ENCODE measurements at regions not wholly inside any gene's neighbourhood (a gene's known extent, or its start where the extent isn't known, plus 50 kb on each side); places are given as distances from the start of the nearest gene placed in this dataset.

DNA sequence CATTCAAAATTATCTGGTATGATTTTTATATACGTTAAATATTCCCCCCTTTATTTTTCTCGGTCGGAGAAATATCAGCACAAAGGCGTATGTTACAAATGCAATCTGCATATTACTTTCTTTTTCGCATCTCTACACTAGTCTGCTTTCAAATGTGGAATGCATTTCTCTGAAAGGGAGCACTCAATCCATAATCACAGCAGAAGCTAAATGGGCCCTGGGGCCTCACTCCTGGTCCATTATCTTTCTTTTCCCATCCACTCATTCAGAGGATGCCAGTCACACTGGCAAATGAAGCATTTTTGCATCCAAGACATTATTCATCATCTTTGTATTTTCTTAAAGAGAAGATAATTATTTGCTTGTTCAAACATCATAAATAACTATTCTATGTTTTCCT is 295.2 kb upstream of the LRP1B start:
- H3K9me3 ChIP-seq (ENCODE audit: low read depth, low read length, poor library complexity, severe bottlenecking): no peaks in the 10 kb centered on the region
- no peak overlapping the region for H3K4me3 ChIP-seq (ENCODE audit: low read depth, low read length, poor library complexity, severe bottlenecking)
- no peaks in the 10 kb centered on the region for H3K4me1 ChIP-seq (ENCODE audit: insufficient read depth, low read length, poor library complexity, severe bottlenecking)
- no TSS peak for BruUV-seq (replicated peaks)
- no peaks in the 10 kb centered on the region for H3K27me3 ChIP-seq (replicated peaks; ENCODE audit: insufficient read depth, low read depth, low read length, poor library complexity)
- ChIA-PET CTCF (no interaction called here), POLR2A (ENCODE audit: low non-redundant PET) (no interaction called here)
- intact Hi-C loops (cut with micrococcal nuclease; ENCODE audit: unreplicated experiment): no loop called here
- DNase-seq (ENCODE audit: low spot score): no peak
- no peak for TF ChIP-seq EZH2 (IDR thresholded peaks at IDR 0.05; ENCODE audit: borderline replicate concordance, low read depth, low read length, poor library complexity, severe bottlenecking)
- TF ChIP-seq, protein P1, sequence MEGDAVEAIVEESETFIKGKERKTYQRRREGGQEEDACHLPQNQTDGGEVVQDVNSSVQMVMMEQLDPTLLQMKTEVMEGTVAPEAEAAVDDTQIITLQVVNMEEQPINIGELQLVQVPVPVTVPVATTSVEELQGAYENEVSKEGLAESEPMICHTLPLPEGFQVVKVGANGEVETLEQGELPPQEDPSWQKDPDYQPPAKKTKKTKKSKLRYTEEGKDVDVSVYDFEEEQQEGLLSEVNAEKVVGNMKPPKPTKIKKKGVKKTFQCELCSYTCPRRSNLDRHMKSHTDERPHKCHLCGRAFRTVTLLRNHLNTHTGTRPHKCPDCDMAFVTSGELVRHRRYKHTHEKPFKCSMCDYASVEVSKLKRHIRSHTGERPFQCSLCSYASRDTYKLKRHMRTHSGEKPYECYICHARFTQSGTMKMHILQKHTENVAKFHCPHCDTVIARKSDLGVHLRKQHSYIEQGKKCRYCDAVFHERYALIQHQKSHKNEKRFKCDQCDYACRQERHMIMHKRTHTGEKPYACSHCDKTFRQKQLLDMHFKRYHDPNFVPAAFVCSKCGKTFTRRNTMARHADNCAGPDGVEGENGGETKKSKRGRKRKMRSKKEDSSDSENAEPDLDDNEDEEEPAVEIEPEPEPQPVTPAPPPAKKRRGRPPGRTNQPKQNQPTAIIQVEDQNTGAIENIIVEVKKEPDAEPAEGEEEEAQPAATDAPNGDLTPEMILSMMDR (conservative IDR thresholded peaks at IDR 0.05; ENCODE audit: low read depth, low read length): no peak
- H3K36me3 ChIP-seq (ENCODE audit: insufficient read depth, low read length, poor library complexity, severe bottlenecking): no peaks in the 10 kb centered on the region
- no peak overlapping the region for H3K27ac ChIP-seq (ENCODE audit: low read depth, low read length, poor library complexity, severe bottlenecking)

DNA sequence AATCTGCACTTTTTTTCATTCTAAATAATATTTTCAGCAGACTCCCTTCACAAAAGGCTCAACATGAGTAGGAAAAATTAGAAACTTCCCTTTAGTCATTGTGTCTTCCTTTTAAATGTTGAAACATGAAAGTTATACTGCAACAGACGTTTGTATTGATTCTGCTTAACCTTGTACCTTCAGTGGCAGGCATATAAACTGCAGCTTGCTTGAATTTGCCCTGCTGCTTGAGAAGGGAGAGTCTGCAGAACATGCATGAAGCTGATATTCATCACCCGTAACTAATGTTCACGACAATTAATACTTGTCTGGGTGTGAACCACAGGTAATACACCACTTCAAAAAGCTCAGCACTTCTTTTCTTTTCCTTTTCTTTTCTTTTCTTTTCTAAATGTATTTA is 294.7 kb upstream of the LRP1B start:
- H3K9me3 ChIP-seq (ENCODE audit: low read depth, low read length, poor library complexity, severe bottlenecking): no peaks in the 10 kb centered on the region
- ChIA-PET CTCF (no interaction called here), POLR2A (ENCODE audit: low non-redundant PET) (no interaction called here)
- H3K27me3 ChIP-seq (replicated peaks; ENCODE audit: insufficient read depth, low read depth, low read length, poor library complexity): no peaks in the 10 kb centered on the region
- no TSS peak for BruUV-seq (replicated peaks)
- intact Hi-C loops (cut with micrococcal nuclease; ENCODE audit: unreplicated experiment): no loop called here
- H3K27ac ChIP-seq (ENCODE audit: low read depth, low read length, poor library complexity, severe bottlenecking): no peak overlapping the region
- H3K4me3 ChIP-seq (ENCODE audit: low read depth, low read length, poor library complexity, severe bottlenecking): no peak overlapping the region
- TF ChIP-seq, protein P1 (conservative IDR thresholded peaks at IDR 0.05; ENCODE audit: low read depth, low read length): no peak
- TF ChIP-seq EZH2 (IDR thresholded peaks at IDR 0.05; ENCODE audit: borderline replicate concordance, low read depth, low read length, poor library complexity, severe bottlenecking): no peak
- no peaks in the 10 kb centered on the region for H3K4me1 ChIP-seq (ENCODE audit: insufficient read depth, low read length, poor library complexity, severe bottlenecking)
- no peaks in the 10 kb centered on the region for H3K36me3 ChIP-seq (ENCODE audit: insufficient read depth, low read length, poor library complexity, severe bottlenecking)
- no peak for DNase-seq (ENCODE audit: low spot score)

DNA sequence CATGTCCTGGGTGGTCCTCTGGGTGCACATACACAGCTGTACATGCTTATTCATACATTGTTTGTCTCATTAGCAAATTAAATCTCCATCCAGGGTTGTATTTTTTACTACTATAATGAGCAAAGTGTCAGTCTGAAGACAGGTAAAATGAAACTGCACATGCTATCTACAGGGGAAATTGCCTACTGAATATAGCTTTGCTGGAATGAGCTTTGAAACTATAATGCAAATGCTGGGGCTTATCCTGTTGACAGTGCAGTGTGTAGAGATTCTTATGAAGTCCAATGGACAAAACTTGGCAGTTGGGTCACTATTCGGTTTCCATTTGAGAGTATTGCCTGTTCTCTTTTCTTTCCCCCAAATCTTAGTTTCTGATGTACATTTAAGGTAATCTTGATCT is 292.8 kb upstream of the LRP1B start:
- intact Hi-C loops (cut with micrococcal nuclease; ENCODE audit: unreplicated experiment): no loop called here
- peaks cover 4% of the 10 kb centered on the region for H3K4me1 ChIP-seq (ENCODE audit: insufficient read depth, low read length, poor library complexity, severe bottlenecking)
- POLR2A ChIA-PET (ENCODE audit: low non-redundant PET): interaction anchor here (0.6 kb wide), 1 partner anchor 273 kb away, joined by 5 read pairs; no protein-coding TSS in a partner anchor
- no peaks in the 10 kb centered on the region for H3K27me3 ChIP-seq (replicated peaks; ENCODE audit: insufficient read depth, low read depth, low read length, poor library complexity)
- no peak overlapping the region for H3K4me3 ChIP-seq (ENCODE audit: low read depth, low read length, poor library complexity, severe bottlenecking)
- no peaks in the 10 kb centered on the region for H3K36me3 ChIP-seq (ENCODE audit: insufficient read depth, low read length, poor library complexity, severe bottlenecking)
- no peak overlapping the region for H3K27ac ChIP-seq (ENCODE audit: low read depth, low read length, poor library complexity, severe bottlenecking)
- H3K9me3 ChIP-seq (ENCODE audit: low read depth, low read length, poor library complexity, severe bottlenecking): no peaks in the 10 kb centered on the region
- no TSS peak for BruUV-seq (replicated peaks)
- CTCF ChIA-PET: no interaction called here
- no peak for DNase-seq (ENCODE audit: low spot score)
- TF ChIP-seq, protein P1 (conservative IDR thresholded peaks at IDR 0.05; ENCODE audit: low read depth, low read length): no peak
- TF ChIP-seq EZH2 (IDR thresholded peaks at IDR 0.05; ENCODE audit: borderline replicate concordance, low read depth, low read length, poor library complexity, severe bottlenecking): no peak
